H1 (cell line): ENCODE measurements at regions not wholly inside any gene's neighbourhood (a gene's known extent, or its start where the extent isn't known, plus 50 kb on each side); places are given as distances from the start of the nearest gene placed in this dataset.

Experiments used
- CTBP2 ChIP-seq: IDR thresholded peaks from 2 replicates; pipeline ENCODE4 v1.7.0; 2011; ENCODE audit warnings: borderline replicate concordance, mild to moderate bottlenecking, moderate library complexity, mixed read lengths, low read length; ENCODE audit not compliant: insufficient read depth, insufficient read length
- E2F6 ChIP-seq: IDR thresholded peaks from 2 replicates; pipeline ENCODE4 v1.6.1; 2012; ENCODE audit warnings: inconsistent platforms
- HDAC6 ChIP-seq: IDR thresholded peaks from one replicate; pipeline ENCODE4 v1.7.1; 2012; ENCODE audit warnings: low read depth, mild to moderate bottlenecking, inconsistent platforms, low read length, moderate library complexity
- MAFK ChIP-seq: IDR thresholded peaks from 2 replicates; pipeline ENCODE4 v1.6.1; 2012; ENCODE audit warnings: low read depth, mild to moderate bottlenecking, improper control_type of control experiment, low read length
- RAD21 ChIP-seq, 2 experiments: IDR thresholded peaks in 1 of 2; conservative IDR thresholded peaks in 1 of 2; 2 replicates each; pipeline ENCODE4 v1.6.1; 2011; ENCODE audit warnings: low read depth in 2 of 2, low read length in 2 of 2, improper control_type of control experiment in 1 of 2, inconsistent platforms in 1 of 2, mild to moderate bottlenecking in 1 of 2, moderate library complexity in 1 of 2
- RNF2 ChIP-seq: fragments of 200-900, 300-1000 bp; sonication (generic); IDR thresholded peaks from 2 replicates; pipeline ENCODE4 v1.7.1; 2016; ENCODE audit warnings: borderline replicate concordance, low read depth, mild to moderate bottlenecking, antibody characterized with exemption, low read length; ENCODE audit not compliant: poor library complexity, severe bottlenecking; ENCODE audit errors: missing control alignments

GRCh38 chr4:153090670-153091385 lies 113.4 kb upstream of the TRIM2 start (continued):
- TF ChIP-seq MAFK: no peak
- TF ChIP-seq RAD21 (IDR thresholded peaks at IDR 0.05 in 1 of 2, conservative IDR thresholded peaks at IDR 0.05 in 1 of 2; ENCODE audit: low read depth in 2 of 2, low read length in 2 of 2): no peak
- TF ChIP-seq E2F6: no peak
- TF ChIP-seq HDAC6: no peak
- TF ChIP-seq CTBP2: no peak
- TF ChIP-seq RNF2: no peak
